Thyroid gland (tissue), 4 donors: ENCODE measurements at regions not wholly inside any gene's neighbourhood (a gene's known extent, or its start where the extent isn't known, plus 50 kb on each side); places are given as distances from the start of the nearest gene placed in this dataset.

Source experiments
- CTCF ChIP-seq, 6 experiments: fragments of 200-600 bp in 3 of 6; fragments of 450-650 bp in 3 of 6; sonication (generic) in 3 of 6; IDR thresholded peaks; one replicate each; pipeline ENCODE4 v1.5.1; 2016 to 2019; ENCODE audit warnings: antibody characterized with exemption in 6 of 6, mild to moderate bottlenecking in 2 of 6, inconsistent platforms in 1 of 6, moderate library complexity in 1 of 6
- POLR2A ChIP-seq, 2 donors: fragments of 450-650 bp; IDR thresholded peaks; one replicate each; pipeline ENCODE4 v1.6.1; 2017; ENCODE audit warnings: antibody characterized with exemption in 2 of 2, mild to moderate bottlenecking in 2 of 2, moderate library complexity in 1 of 2

GRCh38 chrY:19146296-19146695, 372.8 kb upstream of the HSFY2 start:
- no peak for TF ChIP-seq CTCF (IDR thresholded peaks at IDR 0.05)
- TF ChIP-seq POLR2A (IDR thresholded peaks at IDR 0.05) = no peak
